ENCODE measurements at regions not wholly inside any gene's neighbourhood (a gene's known extent, or its start where the extent isn't known, plus 50 kb on each side); places are given as distances from the start of the nearest gene placed in this dataset.

- FAIRE-seq (no peak), DNase-seq (ENCODE audit: insufficient read length, low spot score) (no peak)
- TF ChIP-seq POU2F2 (IDR thresholded peaks at IDR 0.05; ENCODE audit: low read depth, low read length) (no peak), POLR2AphosphoS5 (IDR thresholded peaks at IDR 0.05; ENCODE audit: low read depth, low read length) (no peak), SPI1 (IDR thresholded peaks at IDR 0.05; ENCODE audit: low read depth, low read length) (no peak), POLR2A (IDR thresholded peaks at IDR 0.05; ENCODE audit: low read depth, low read length) (no peak), PAX5 (IDR thresholded peaks at IDR 0.05; ENCODE audit: insufficient read depth, low read length, severe bottlenecking) (no peak), TAF1 (IDR thresholded peaks at IDR 0.05; ENCODE audit: low read depth, low read length) (no peak)
These were observed 137.1 kb upstream of the VRK1 start for GRCh38 chr14:96660123-96660522.

GRCh38 chr14:96660667-96661066 lies 136.5 kb upstream of the VRK1 start:
- FAIRE-seq, result no peak
- no peak for DNase-seq (ENCODE audit: insufficient read length, low spot score)
- TF ChIP-seq TAF1 (IDR thresholded peaks at IDR 0.05; ENCODE audit: low read depth, low read length), result no peak
- TF ChIP-seq POU2F2 (IDR thresholded peaks at IDR 0.05; ENCODE audit: low read depth, low read length), result no peak
- TF ChIP-seq PAX5 (IDR thresholded peaks at IDR 0.05; ENCODE audit: insufficient read depth, low read length, severe bottlenecking), result no peak
- no peak for TF ChIP-seq POLR2AphosphoS5 (IDR thresholded peaks at IDR 0.05; ENCODE audit: low read depth, low read length)
- TF ChIP-seq SPI1 (IDR thresholded peaks at IDR 0.05; ENCODE audit: low read depth, low read length), result no peak
- no peak for TF ChIP-seq POLR2A (IDR thresholded peaks at IDR 0.05; ENCODE audit: low read depth, low read length)

- no peak for FAIRE-seq
These were observed 135.8 kb upstream of the VRK1 start for GRCh38 chr14:96661244-96661969.

GRCh38 chr14:96662116-96662970 lies 134.8 kb upstream of the VRK1 start:
- DNase-seq (ENCODE audit: insufficient read length, low spot score), result no peak
- TF ChIP-seq POLR2A (IDR thresholded peaks at IDR 0.05; ENCODE audit: low read depth, low read length) (no peak), POLR2AphosphoS5 (IDR thresholded peaks at IDR 0.05; ENCODE audit: low read depth, low read length) (no peak), SPI1 (IDR thresholded peaks at IDR 0.05; ENCODE audit: low read depth, low read length) (no peak), TAF1 (IDR thresholded peaks at IDR 0.05; ENCODE audit: low read depth, low read length) (no peak), POU2F2 (IDR thresholded peaks at IDR 0.05; ENCODE audit: low read depth, low read length) (no peak), PAX5 (IDR thresholded peaks at IDR 0.05; ENCODE audit: insufficient read depth, low read length, severe bottlenecking) (no peak)
- no peak for FAIRE-seq

More at GRCh38 chr14:96661244-96661969, 135.8 kb upstream of the VRK1 start:
- no peak for DNase-seq (ENCODE audit: insufficient read length, low spot score)
- TF ChIP-seq POU2F2 (IDR thresholded peaks at IDR 0.05; ENCODE audit: low read depth, low read length) (no peak), POLR2AphosphoS5 (IDR thresholded peaks at IDR 0.05; ENCODE audit: low read depth, low read length) (no peak), SPI1 (IDR thresholded peaks at IDR 0.05; ENCODE audit: low read depth, low read length) (no peak), PAX5 (IDR thresholded peaks at IDR 0.05; ENCODE audit: insufficient read depth, low read length, severe bottlenecking) (no peak), POLR2A (IDR thresholded peaks at IDR 0.05; ENCODE audit: low read depth, low read length) (no peak), TAF1 (IDR thresholded peaks at IDR 0.05; ENCODE audit: low read depth, low read length) (no peak)

GRCh38 chr14:96663076-96663475 lies 134.1 kb upstream of the VRK1 start:
- TF ChIP-seq POLR2AphosphoS5 (IDR thresholded peaks at IDR 0.05; ENCODE audit: low read depth, low read length) (no peak), SPI1 (IDR thresholded peaks at IDR 0.05; ENCODE audit: low read depth, low read length) (no peak)
- FAIRE-seq, result no peak
- no peak for DNase-seq (ENCODE audit: insufficient read length, low spot score)

GRCh38 chr14:96663491-96664067 lies 133.6 kb upstream of the VRK1 start:
- no peak for TF ChIP-seq POLR2A (IDR thresholded peaks at IDR 0.05; ENCODE audit: low read depth, low read length)
- TF ChIP-seq TAF1 (IDR thresholded peaks at IDR 0.05; ENCODE audit: low read depth, low read length), result no peak
- TF ChIP-seq PAX5 (IDR thresholded peaks at IDR 0.05; ENCODE audit: insufficient read depth, low read length, severe bottlenecking), result no peak
- TF ChIP-seq SPI1 (IDR thresholded peaks at IDR 0.05; ENCODE audit: low read depth, low read length), result no peak
- no peak for TF ChIP-seq POLR2AphosphoS5 (IDR thresholded peaks at IDR 0.05; ENCODE audit: low read depth, low read length)
- no peak for TF ChIP-seq POU2F2 (IDR thresholded peaks at IDR 0.05; ENCODE audit: low read depth, low read length)
- FAIRE-seq (no peak), DNase-seq (ENCODE audit: insufficient read length, low spot score) (no peak)

GRCh38 chr14:96666088-96666487 lies 131.1 kb upstream of the VRK1 start:
- no peak for TF ChIP-seq POLR2A (IDR thresholded peaks at IDR 0.05; ENCODE audit: low read depth, low read length)
- no peak for DNase-seq (ENCODE audit: insufficient read length, low spot score)
- FAIRE-seq, result no peak

- no peak for TF ChIP-seq POLR2A (IDR thresholded peaks at IDR 0.05; ENCODE audit: low read depth, low read length)
- no peak for TF ChIP-seq POLR2AphosphoS5 (IDR thresholded peaks at IDR 0.05; ENCODE audit: low read depth, low read length)
- DNase-seq (ENCODE audit: insufficient read length, low spot score) (no peak), FAIRE-seq (no peak)
These were observed 126.8 kb upstream of the VRK1 start for GRCh38 chr14:96670391-96670790.

GRCh38 chr14:96671218-96671617 lies 126.0 kb upstream of the VRK1 start:
- DNase-seq (ENCODE audit: insufficient read length, low spot score), result no peak
- TF ChIP-seq TAF1 (IDR thresholded peaks at IDR 0.05; ENCODE audit: low read depth, low read length) (no peak), SPI1 (IDR thresholded peaks at IDR 0.05; ENCODE audit: low read depth, low read length) (no peak), POU2F2 (IDR thresholded peaks at IDR 0.05; ENCODE audit: low read depth, low read length) (no peak), POLR2A (IDR thresholded peaks at IDR 0.05; ENCODE audit: low read depth, low read length) (no peak), POLR2AphosphoS5 (IDR thresholded peaks at IDR 0.05; ENCODE audit: low read depth, low read length) (no peak), PAX5 (IDR thresholded peaks at IDR 0.05; ENCODE audit: insufficient read depth, low read length, severe bottlenecking) (no peak)

More at GRCh38 chr14:96671218-96671617, 126.0 kb upstream of the VRK1 start:
- FAIRE-seq, result no peak

Data from GM12891 (cell line).